ENCODE measurements at regions not wholly inside any gene's neighbourhood (a gene's known extent, or its start where the extent isn't known, plus 50 kb on each side); places are given as distances from the start of the nearest gene placed in this dataset.
"Not testable (repeated sequence)": the region's sequence is repeated elsewhere in the genome, so short reads cannot be mapped to it uniquely, and the experiment has no call there.

DNA sequence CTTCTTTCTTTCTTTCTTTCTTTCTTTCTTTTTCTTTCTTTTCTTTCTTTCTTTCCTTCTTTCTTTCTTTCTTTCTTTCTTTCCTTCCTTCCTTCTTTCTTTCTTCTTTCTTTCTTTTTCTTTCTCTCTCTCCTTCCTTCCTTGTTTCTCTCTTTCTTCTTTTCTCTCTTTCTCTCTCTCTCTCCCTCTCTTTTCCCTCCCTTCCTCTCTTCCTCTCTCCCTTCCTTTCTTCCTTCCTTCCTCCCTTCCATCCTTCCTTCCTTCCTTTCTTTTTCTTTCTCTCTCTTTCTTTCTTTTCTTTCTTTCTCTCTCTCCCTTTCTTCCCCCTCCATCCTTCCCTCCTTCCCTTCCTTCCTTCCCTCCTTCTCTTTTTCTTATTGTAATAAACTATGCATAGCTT lies 105.5 kb downstream of the ZBTB18 start:
- DNase-seq (ENCODE audit: low read depth in 1 of 2, low spot score in 1 of 2) = not testable (repeated sequence)

DNA sequence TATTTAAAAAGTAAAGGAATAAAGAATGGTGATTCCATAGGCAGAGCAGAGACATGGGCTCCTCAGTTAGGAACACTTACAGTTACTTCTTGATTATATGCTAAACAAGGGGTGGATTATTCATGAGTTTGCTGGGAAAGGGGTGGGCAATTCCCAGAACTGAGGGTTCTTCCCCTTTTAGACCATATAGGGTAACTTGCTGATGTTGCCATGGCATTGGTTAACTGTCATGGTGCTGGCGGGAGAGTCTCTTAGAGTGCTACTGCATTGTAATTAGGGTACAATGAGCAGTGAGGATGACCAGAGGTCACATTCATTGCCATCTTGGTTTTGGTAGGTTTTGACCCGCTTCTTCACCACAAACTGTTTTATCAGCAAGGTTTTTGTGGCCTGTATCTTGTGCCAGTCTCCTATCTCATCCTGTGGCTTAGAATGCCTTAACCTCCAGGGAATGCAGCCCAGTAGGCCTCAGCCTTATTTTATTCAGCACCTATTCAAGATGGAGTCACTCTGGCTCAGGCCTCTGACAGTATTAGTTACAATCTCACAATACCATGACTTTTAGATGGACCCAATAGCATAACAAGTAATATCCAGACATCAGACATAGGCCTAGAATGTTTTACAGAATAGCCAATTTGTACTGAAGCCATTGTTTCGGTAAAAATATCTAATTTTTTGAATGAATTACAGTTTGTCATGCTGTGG lies 106.8 kb downstream of the ZBTB18 start:
- no peak for DNase-seq (ENCODE audit: low read depth in 1 of 2, low spot score in 1 of 2)

DNA sequence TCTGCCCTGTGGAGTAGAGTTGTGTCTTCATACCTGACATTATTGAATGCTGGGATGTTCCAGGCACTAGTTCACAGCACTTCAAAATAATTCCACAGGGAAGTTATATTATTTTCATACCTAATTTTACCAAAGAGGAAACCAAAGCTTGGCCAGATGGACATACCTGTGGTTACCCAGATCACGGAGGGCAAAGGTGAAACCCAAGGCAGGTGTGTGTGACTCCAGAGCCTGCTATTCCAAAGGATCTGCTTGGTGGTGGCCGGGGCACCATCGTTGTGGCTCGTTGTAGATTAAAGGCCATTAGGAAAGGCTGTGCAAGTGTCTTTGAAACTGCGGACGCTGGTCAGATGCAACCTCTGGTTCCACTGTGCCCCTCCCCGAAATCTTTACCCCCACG lies 108.6 kb downstream of the ZBTB18 start:
- DNase-seq (ENCODE audit: low read depth in 1 of 2, low spot score in 1 of 2) = no peak

DNA sequence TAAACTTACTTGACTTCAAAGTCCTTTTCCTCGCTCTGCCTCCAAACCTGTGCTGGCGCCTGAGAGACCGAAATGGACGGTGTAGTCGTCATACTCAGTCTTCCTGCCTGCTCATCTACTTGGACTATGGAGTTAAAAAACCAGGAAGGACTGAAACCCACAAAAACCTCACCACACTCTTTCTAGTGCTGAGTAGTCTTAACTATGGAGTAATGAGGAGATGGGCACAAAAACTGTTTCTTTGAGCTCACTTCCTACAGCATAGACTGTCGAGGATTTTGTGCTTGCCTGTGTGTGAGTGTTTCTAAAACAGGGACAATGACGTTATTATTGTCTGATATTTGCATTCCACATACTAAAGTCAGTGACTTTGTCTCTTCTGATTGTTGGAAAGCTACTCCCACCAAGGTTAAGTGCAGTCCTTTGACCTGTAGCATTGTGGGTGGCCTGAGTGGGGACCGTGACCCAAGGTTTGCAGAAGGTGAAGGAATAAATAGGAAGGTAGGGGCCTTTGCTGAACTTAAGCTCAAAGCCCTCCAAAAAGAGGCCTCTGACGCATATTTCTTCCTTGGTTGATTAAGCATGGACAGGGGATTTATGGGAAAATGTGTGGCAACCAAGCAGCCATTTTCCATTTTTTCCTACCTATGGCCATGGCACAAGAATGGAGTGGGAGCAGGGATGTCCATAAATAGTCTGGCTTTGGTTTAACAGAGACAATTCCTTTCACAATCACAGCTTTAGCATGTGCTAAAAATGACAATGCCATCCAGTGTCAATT lies 109.6 kb downstream of the ZBTB18 start:
- no peak for DNase-seq (ENCODE audit: low read depth in 1 of 2, low spot score in 1 of 2)

DNA sequence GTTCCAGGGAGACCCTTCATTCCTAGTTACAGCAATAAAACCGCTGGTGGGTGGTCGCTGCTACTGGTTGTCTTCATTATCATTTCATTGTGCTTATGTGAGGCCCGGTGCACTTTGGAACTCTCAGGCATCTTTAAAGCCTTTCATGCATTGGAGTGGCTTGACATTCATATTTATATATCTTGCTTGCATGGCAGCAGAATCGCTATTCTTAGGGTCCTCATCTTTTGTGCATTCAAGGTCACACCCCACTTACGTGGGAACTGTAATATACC lies 110.1 kb downstream of the ZBTB18 start:
- no peak for DNase-seq (ENCODE audit: low read depth in 1 of 2, low spot score in 1 of 2)

DNA sequence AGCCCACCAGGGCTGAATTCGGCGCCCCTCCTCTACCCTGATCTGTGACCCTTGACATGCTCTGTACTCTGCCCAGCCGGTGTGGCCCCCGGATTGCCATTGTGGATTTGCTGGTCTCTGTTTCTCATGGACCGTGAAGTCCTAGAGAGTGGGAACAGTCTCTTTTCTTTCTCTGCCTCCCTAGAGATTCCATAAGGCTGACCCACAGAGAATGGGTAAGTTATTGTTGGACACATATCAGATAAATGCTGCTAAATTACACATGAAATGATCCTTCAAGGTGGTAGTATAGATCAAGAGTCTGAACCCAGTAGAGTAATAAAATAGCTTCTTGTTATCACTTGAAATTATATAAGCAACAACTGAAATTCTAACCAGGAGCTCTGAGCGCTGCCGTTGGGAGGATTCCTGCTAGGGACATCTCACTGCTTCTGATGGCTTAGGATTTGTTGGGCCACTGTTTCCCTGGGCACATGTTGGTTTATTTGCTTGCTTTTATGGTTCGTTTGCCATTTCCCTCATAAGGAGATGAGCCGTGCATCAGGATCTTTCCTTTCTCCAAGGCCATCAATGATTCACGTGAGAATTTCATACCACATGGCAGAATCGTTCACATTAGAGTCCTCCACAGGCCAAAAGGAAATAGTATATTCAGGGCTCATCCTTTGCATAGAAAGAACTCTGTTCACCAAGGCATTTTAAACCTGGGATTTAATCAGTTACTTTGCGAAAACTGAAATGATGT lies 111.9 kb downstream of the ZBTB18 start:
- no peak for DNase-seq (ENCODE audit: low read depth in 1 of 2, low spot score in 1 of 2)

DNA sequence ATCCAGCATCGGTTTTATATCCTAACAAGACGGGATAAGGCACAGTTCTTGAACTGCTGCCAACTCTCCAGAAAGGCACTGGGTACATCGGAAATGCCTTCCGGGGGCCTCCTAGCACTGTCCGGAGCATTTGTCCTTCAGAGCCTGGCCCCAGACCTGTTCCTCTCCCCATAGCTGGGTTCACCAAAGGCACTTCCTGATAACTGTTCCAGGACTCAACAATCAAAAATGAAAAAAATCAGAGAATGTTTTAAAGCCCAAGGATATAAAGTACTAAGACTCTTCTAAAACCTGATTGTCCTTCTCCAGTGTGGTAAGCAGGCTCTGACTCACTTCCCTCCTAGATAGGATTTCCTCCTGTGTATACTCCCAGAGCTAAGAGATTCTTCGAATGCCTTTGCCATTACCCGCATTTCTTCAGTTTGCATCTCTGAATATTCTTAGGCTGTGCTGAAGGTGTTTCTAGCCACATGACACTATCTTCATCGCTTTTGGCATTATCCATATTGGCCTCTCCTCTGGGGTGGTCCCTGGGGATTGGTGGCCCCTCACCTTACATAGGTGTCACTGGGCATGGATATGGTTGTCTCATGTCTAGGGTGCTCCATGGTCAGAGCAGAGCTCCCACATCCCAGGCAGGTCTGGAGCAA lies 112.9 kb downstream of the ZBTB18 start:
- no peak for DNase-seq (ENCODE audit: low read depth in 1 of 2, low spot score in 1 of 2)

DNA sequence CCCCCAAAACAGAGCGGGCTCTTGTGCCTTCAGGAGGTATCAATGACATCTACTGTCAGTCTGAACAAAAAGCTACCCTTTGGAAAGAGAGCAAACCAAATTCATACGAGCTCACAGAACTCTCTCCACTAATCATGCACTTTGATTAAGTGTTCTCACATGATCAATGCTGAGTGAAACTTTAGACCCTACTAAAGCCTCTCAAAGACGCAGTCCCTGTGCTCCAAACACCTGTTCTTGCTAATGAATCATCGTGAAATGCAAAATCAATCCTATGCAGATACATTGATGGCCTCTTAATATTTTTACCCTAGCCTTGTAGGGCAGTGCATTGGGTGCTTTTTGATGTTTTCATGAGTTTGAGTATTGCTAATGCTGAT lies 113.4 kb downstream of the ZBTB18 start:
- no peak for DNase-seq (ENCODE audit: low read depth in 1 of 2, low spot score in 1 of 2)

DNA sequence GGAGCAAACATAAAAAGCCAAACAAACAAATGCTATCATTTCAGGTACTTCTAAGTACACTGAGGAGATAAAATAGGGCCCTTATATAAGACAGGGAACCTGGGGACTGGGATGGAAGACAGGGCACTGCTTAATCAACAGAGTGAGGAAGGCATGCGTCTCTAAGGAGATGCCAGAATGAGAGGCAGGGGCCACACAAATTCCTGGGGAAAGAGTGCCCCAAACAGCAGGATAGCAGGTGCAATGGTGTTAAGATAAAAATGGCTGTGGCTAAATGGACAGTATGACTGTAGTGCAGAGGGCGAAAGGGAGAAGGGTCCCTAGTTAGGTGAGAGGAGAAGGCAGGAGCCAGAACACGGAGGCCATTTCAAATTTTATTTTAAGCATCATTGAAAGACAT lies 113.9 kb downstream of the ZBTB18 start:
- no peak for DNase-seq (ENCODE audit: low read depth in 1 of 2, low spot score in 1 of 2)

DNA sequence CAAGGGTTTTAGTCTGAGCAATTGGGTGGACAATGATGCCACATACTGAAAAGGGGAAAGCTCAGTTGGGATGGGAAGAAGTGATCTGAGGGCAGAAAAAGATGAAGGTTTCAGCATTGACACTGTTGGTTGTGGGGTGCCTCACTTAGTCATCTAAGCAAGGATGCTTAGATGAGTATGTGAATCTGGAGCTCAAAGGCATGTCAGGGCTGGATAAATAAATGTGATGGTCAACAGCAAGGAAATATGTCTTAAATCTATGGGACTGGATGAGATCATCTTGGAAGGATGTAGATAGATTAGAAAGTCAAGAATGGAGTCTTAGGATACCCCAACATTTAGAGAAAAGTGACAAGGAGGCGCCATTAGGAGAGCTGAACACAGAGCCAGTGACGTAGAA lies 114.6 kb downstream of the ZBTB18 start:
- DNase-seq (ENCODE audit: low read depth in 1 of 2, low spot score in 1 of 2) = no peak

DNA sequence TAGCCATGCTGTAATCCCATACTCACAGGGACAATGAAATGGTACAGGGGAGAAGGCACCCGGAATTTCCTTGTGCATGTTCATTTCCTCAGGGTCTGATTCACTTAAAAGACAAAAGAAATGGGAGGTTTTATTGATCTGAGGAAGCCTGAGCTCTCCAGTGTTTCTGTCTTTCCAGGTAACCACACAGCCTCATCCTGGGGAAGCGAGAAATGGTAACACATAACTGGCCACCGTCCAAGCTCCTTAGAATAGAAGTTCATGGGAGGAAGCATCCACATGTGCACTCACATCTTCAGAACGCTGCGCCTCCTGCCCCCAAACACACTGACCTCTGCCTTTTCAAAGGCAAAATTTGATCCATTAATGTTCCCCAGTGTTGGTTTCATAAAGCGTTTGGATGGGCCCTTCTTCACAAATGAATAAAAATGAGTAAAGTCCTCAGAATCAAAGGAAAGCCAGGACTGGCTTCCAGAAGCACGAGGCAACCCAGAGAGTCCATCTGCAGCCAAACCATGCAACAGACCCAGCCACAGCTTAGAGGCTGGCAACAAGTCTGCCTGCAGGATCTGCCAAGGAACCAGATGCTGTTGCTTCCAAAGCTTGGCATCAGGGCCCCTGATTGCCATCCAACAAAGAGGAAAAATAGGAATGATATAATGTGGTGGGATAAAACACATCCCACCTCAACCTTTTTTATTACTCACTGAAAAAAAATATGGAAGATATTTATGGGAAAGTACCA lies 120.3 kb downstream of the ZBTB18 start:
- DNase-seq (ENCODE audit: low read depth in 1 of 2, low spot score in 1 of 2) = no peak

DNA sequence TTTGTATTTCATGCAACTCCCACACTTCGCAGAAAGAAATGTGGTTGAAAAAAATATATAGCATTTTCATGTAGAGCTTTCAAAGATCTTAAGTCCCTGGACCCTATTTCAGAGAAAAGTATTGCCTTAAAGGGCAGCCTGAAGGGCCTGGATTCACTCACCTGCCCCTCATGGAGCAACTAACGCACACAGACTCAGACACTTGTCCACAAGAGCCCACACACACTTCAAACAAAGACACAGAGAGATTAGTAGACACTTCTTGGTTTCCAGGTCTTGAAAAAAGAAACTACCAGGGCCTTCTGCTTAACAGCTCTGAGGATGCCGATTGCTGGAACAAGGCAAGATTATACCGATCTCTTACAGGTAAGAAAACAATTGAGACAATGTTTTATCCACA lies 122.2 kb downstream of the ZBTB18 start:
- no peak for DNase-seq (ENCODE audit: low read depth in 1 of 2, low spot score in 1 of 2)

DNA sequence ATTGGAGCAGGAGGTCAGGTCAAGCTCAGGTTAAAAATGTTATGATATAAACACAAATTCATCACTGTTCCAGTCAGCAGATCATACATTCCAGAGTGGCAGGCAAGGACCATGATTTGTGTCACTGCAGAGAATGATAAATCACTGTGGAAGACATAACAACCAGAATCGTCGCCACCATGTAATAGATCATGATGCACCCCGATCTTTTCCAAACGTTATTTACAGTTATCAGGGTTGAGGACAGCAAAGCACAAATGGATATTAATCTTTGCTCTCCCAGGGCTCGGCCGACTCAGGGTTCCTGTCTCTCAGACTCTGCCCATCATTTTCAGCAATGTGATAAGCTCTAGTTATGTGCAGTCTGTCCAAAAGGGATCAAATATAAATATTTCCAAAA lies 122.7 kb downstream of the ZBTB18 start:
- DNase-seq (ENCODE audit: low read depth in 1 of 2, low spot score in 1 of 2) = no peak

DNA sequence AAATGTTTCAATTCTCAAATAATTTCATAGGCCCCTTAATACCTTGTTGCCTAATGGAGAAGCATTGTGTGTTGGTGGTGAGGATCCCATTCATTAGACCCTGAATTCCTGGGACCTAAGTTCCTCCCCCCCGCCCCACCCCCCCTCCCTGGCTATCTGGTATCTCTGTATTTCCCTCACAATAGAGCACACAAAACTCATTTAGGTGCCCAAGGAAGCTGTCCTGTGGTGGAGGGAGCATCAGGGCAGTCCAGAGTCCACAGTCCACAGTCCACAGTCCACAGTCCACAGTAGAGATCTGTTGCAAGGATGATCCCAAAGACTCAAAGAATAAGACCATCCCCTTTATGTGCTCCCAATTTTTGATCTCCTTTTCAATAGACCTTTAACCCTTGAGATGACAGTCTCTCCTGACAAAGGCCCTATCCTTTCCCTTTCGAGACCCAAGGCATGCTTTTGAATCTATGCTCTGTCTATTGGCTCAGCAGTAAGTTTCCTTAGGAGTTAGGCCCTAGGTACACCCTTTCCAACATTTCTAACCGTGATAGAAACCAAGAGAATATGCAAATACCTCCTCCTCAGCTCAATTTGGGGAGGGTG lies 123.9 kb downstream of the ZBTB18 start:
- DNase-seq (ENCODE audit: low read depth in 1 of 2, low spot score in 1 of 2) = no peak

DNA sequence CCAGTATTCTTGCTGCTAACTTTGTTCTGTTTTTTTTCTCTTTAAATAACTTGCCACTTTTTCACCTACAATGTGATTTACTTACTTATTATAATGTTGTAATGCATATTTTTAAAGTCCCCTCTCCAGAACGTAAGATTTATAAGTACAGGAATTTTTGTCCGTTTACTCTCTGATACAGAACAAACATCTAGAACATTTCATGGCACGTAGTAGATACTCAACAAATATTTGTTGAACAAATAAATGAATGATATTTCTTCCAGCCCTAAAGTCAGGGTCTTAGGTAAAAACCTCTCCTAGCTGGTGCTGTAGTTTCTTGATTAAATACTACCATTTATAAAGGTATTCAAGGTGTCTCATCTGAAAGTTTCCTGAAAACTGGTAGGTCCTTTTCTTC lies 125.1 kb downstream of the ZBTB18 start:
- DNase-seq (ENCODE audit: low read depth in 1 of 2, low spot score in 1 of 2) = no peak

DNA sequence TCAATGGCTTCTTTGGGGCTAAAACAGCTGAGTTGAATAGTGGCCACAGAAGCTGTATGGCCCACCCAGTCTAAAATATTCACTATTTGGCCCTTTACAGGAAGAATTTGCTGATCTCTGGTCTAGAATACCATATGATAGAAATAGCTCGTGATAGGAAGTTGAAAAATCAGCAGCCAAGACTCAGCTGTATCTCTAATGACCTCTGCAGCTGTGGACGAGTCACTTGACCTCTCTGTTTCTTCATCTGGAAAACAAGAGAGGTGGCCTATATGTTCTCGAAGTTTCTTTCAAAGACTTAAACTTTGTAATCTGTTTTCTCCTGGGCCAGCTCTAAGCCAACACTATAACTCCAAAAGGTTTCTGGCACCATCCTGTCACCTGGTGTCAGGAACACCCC lies 129.2 kb downstream of the ZBTB18 start:
- no peak for DNase-seq (ENCODE audit: low read depth in 1 of 2, low spot score in 1 of 2)

DNA sequence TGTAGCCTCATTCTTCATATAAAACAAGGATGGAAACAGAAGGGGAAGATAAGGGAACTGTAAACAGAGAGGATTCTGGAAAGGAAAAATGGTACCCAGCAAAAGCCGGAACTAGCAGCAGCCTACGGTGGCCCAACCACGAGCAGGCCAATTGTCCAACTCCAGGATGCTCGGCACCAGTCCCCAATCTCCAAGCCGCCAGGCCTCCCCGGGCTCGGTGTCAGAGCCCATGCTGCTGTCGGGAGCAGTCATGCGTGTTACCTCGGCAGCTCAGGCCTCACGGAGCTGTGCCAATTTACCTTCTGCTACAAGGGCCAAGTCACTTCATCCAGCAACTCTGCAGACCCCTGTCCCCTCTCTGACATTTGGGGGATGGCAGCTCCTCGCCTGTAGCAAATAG lies 130.8 kb downstream of the ZBTB18 start:
- DNase-seq (ENCODE audit: low read depth in 1 of 2, low spot score in 1 of 2) = no peak

DNA sequence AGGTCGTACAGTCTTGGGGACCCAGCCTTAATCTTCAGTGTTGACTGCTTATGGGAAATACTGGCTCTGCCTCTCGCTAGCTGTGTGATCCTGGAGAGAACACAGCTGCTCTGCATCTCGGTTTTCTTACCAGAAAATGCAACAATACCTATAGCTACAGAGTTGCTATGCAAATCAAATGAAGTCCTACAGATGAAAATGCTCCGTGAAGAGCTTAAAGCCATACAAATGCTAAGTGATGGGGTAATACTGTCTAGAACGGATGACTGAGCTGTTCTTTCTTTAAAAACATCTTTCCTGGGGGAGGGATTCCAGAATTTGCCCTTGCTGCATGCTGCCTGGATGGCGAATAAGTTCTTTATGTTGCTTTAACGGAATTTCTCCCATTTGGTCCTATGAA lies 132.0 kb downstream of the ZBTB18 start:
- DNase-seq (ENCODE audit: low read depth in 1 of 2, low spot score in 1 of 2) = no peak

DNA sequence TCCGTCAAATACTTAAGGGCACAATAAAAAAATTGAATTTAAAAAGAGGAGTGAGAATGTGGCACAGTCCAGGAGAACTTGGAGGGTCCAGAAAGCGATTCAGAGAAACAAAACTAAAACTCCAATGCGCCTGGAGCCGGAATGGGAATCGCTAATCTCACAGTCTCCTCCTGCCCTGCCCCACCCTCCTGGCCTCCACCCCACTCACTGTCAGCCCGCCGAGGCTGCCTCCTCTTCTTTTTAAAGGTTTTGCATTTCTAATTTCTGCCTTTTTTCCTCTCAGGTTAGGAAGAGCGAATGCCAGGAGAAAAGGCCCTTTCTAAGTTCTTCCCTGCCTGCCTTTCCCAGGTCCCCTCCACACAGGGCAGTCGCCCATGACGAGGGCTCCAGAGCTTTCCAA lies 135.3 kb downstream of the ZBTB18 start:
- no peak for DNase-seq (ENCODE audit: low read depth in 1 of 2, low spot score in 1 of 2)

DNA sequence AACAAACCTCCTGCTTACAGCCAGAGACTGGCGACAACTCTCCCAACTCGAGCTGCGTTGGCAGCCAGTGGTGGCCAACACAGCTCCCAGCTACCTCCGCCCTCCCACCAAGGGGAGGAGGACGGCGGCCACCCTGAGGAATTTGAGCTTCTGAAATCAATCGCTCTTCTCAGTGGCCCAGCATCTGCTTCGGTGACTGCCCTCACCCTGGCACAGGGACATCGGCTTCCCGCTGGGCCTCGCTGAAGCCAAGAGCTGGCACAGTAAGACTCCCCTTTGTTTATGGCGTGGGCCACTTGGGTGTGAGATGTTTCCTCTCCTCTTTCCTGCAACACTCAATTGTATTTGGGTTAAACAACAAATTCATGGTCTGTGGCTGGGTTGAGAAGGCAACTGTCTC lies 136.2 kb downstream of the ZBTB18 start:
- no peak for DNase-seq (ENCODE audit: low read depth in 1 of 2, low spot score in 1 of 2)

DNA sequence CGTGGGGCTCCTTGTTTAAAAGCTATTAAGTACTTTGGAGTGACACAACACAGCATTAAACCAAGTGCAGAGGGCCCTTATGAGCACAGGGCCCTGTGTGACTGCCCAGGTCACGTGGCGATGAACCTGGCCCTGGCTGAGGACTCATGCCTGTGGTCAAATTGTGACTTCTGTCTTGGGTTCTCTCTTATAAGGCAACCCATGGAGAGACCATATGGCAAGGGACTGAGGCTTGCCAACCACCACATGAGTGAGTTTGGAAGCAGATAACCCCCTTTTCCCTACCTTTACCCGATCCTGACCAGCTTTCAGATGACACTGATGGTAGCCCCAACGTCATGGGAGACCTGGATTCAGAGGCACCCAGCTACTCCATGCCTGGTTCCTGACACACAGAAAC lies 140.5 kb downstream of the ZBTB18 start:
- DNase-seq (ENCODE audit: low read depth in 1 of 2, low spot score in 1 of 2) = no peak
